GM12878 (cell line): ENCODE measurements at regions not wholly inside any gene's neighbourhood (a gene's known extent, or its start where the extent isn't known, plus 50 kb on each side); places are given as distances from the start of the nearest gene placed in this dataset.

Experiments
- ATAC-seq: fragments of 200-7000 bp; cut with Tn5 transposase; 3 replicates; pipeline ENCODE4 v1.9.1; 2020; ENCODE audit warnings: mild to moderate bottlenecking, moderate library complexity
- BruUV-seq: library from RNA; stranded (reverse); fragments of 400-500 nt; replicated peaks from 2 replicates; lab custom pipeline; 2021; lab: Mats Ljungman, UMichigan
- CTCF ChIA-PET: fragments of 300-600 bp; sonication (Branson Sonifier 250); formaldehyde crosslinking; extraction: SDS; loops from one replicate; lab custom pipeline; 2021; ENCODE audit warnings: inconsistent platforms; lab: Yijun Ruan, JAX
- POLR2A ChIA-PET: fragments of 350-600 bp; formaldehyde crosslinking; extraction: SDS; loops from one replicate; lab custom pipeline; 2021; ENCODE audit warnings: inconsistent platforms; lab: Charles Lee
- RAD21 ChIA-PET: fragments of 300-600 bp; sonication (Branson Sonifier 250); formaldehyde crosslinking; loops from one replicate; lab custom pipeline; 2023; ENCODE audit warnings: antibody characterized with exemption; ENCODE audit not compliant: unreplicated experiment; lab: Charles Lee
- SMC1A ChIA-PET: fragments of 300-600 bp; sonication (Branson Sonifier 250); formaldehyde crosslinking; loops from one replicate; lab custom pipeline; 2023; ENCODE audit not compliant: unreplicated experiment, uncharacterized antibody; lab: Charles Lee
- DNase-seq: peaks from one replicate; pipeline ENCODE4 v3.0.0-alpha.2; 2011; ENCODE audit warnings: low read depth, low spot score
- FAIRE-seq: peaks from 3 replicates; lab custom pipeline; 2011; peaks lifted over from hg19 to GRCh38; lab: Jason Lieb, UNC
- H2AFZ ChIP-seq: 2 replicates; pipeline ENCODE4 v1.6.0; 2011; ENCODE audit warnings: low read depth, low read length, control low read depth; ENCODE audit not compliant: control insufficient read depth
- H3K27ac ChIP-seq: 2 replicates; pipeline ENCODE4 v1.5.1; 2011; ENCODE audit warnings: control low read depth; ENCODE audit not compliant: control insufficient read depth, insufficient read depth
- H3K27me3 ChIP-seq, 2 experiments: replicated peaks in 1 of 2; 2 replicates each; pipeline versions ENCODE4 v1.6.0 to v1.6.1; 2011; ENCODE audit warnings: low read length in 1 of 2; ENCODE audit not compliant: control insufficient read depth in 2 of 2, insufficient read depth in 2 of 2
- H3K36me3 ChIP-seq, 2 experiments: 2 replicates each; pipeline ENCODE4 v1.5.1; 2011; ENCODE audit warnings: low read length in 1 of 2; ENCODE audit not compliant: control insufficient read depth in 2 of 2, insufficient read depth in 2 of 2
- H3K4me1 ChIP-seq: 2 replicates; pipeline ENCODE4 v1.6.1; 2011; ENCODE audit warnings: mild to moderate bottlenecking, low read length, moderate library complexity, mixed read lengths; ENCODE audit not compliant: control insufficient read depth, insufficient read depth
- H3K4me2 ChIP-seq: 2 replicates; pipeline ENCODE4 v1.6.0; 2011; ENCODE audit warnings: control low read depth; ENCODE audit not compliant: control insufficient read depth, insufficient read depth
- H3K4me3 ChIP-seq: fragments of 200-600 bp; sonication (generic); 2 replicates; pipeline ENCODE4 v1.5.1; 2016
- H3K79me2 ChIP-seq: 2 replicates; pipeline ENCODE4 v1.6.0; 2011; ENCODE audit warnings: low read length; ENCODE audit not compliant: control insufficient read depth, insufficient read depth
- H3K9ac ChIP-seq: 2 replicates; pipeline ENCODE4 v1.8.0; 2011; ENCODE audit warnings: low read length, control low read depth, mixed read lengths; ENCODE audit not compliant: control insufficient read depth, insufficient read depth
- H3K9me3 ChIP-seq: replicated peaks from 3 replicates; pipeline ENCODE4 v1.5.1; 2011; ENCODE audit warnings: mild to moderate bottlenecking, low read length; ENCODE audit not compliant: control insufficient read depth, insufficient read depth
- H4K20me1 ChIP-seq: 2 replicates; pipeline ENCODE4 v1.6.0; 2011; ENCODE audit not compliant: control insufficient read depth, insufficient read depth
- NFYA ChIP-seq: IDR thresholded peaks from 2 replicates; pipeline ENCODE4 v1.6.1; 2011; ENCODE audit warnings: low read depth, mild to moderate bottlenecking, low read length, improper control_type of control experiment, borderline replicate concordance
- NR2F1 ChIP-seq: fragments of 450-650 bp; conservative IDR thresholded peaks from 2 replicates; pipeline ENCODE4 v1.6.1; 2017; ENCODE audit warnings: mild to moderate bottlenecking
- RAD21 ChIP-seq: IDR thresholded peaks from 2 replicates; pipeline ENCODE4 v1.6.1; 2011; ENCODE audit warnings: mild to moderate bottlenecking, low read depth, low read length, moderate library complexity; ENCODE audit not compliant: insufficient read depth
- SIN3A ChIP-seq: IDR thresholded peaks from 2 replicates; pipeline ENCODE4 v1.6.1; 2012; ENCODE audit warnings: low read depth, low read length, improper control_type of control experiment
- SIX5 ChIP-seq: IDR thresholded peaks from 2 replicates; pipeline ENCODE4 v1.6.1; 2011; ENCODE audit warnings: mild to moderate bottlenecking, low read depth, low read length, moderate library complexity; ENCODE audit not compliant: severe bottlenecking
- SP1 ChIP-seq: IDR thresholded peaks from one replicate; pipeline ENCODE4 v1.6.1; 2011; ENCODE audit warnings: low read depth, low read length
- STAT1 ChIP-seq: fragments of 450-650 bp; conservative IDR thresholded peaks from 2 replicates; pipeline ENCODE4 v1.6.1; 2014; ENCODE audit warnings: antibody characterized with exemption, mild to moderate bottlenecking
- STAT3 ChIP-seq: IDR thresholded peaks from 2 replicates; pipeline ENCODE4 v1.6.1; 2011; ENCODE audit warnings: low read depth, low read length, improper control_type of control experiment
- ZNF687 ChIP-seq: fragments of 450-650 bp; IDR thresholded peaks from 2 replicates; pipeline ENCODE4 v1.6.1; 2017; ENCODE audit warnings: mild to moderate bottlenecking, moderate library complexity
- WGBS: methylation state at CpG from one replicate; pipeline ENCODE4 v1.1.6; 2016; ENCODE audit warnings: low lambda C conversion rate; ENCODE audit not compliant: insufficient replicate concordance, insufficient coverage; ENCODE audit errors: missing lambda C conversion rate; 5-methylcytosine and 5-hydroxymethylcytosine counted together
- in situ Hi-C: fragments of 300-500 bp; cut with MboI; formaldehyde crosslinking; loops from 9 replicates; pipeline ENCODE4 v1.14.3; 2018; ENCODE audit warnings: mixed read lengths
- intact Hi-C: fragments of 100-400 bp; cut with micrococcal nuclease; formaldehyde crosslinking; loops from one replicate; pipeline ENCODE4 v1.14.2; 2022; ENCODE audit not compliant: unreplicated experiment
- TF ChIP-seq, protein P1 (sequence below): fragments of 450-650 bp; conservative IDR thresholded peaks from 2 replicates; pipeline ENCODE4 v1.6.1; 2017; ENCODE audit warnings: mild to moderate bottlenecking, moderate library complexity
- TF ChIP-seq, protein P2 (sequence below): fragments of 450-650 bp; IDR thresholded peaks from 2 replicates; pipeline ENCODE4 v1.6.1; 2017; ENCODE audit warnings: low read depth, mild to moderate bottlenecking, moderate library complexity
- TF ChIP-seq, protein P3 (sequence below): fragments of 450-650 bp; IDR thresholded peaks from 2 replicates; pipeline ENCODE4 v1.6.1; 2016; ENCODE audit warnings: mild to moderate bottlenecking

DNA sequence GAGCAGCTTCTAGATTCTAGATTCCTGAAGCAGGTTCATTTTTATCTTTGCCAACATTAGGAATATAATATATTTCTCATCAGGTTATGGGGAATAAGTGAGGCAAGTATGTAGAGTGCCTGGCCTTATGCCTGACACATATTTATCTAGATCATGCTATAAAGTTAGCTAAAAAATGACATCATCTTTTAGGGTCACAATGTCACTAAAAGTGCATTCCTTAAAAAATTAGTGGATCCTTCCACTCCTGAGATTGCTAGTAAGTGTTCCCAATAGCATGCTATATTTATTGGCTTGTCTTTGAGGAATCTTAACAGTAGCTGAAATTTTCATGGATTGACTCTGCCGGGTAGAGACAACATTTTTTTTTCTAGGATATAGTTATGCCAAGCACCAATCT is 305.9 kb upstream of the TMCO5A start (continued):
- TF ChIP-seq, protein P1, sequence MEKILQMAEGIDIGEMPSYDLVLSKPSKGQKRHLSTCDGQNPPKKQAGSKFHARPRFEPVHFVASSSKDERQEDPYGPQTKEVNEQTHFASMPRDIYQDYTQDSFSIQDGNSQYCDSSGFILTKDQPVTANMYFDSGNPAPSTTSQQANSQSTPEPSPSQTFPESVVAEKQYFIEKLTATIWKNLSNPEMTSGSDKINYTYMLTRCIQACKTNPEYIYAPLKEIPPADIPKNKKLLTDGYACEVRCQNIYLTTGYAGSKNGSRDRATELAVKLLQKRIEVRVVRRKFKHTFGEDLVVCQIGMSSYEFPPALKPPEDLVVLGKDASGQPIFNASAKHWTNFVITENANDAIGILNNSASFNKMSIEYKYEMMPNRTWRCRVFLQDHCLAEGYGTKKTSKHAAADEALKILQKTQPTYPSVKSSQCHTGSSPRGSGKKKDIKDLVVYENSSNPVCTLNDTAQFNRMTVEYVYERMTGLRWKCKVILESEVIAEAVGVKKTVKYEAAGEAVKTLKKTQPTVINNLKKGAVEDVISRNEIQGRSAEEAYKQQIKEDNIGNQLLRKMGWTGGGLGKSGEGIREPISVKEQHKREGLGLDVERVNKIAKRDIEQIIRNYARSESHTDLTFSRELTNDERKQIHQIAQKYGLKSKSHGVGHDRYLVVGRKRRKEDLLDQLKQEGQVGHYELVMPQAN: no peak
- no peak for TF ChIP-seq STAT1
- TF ChIP-seq, protein P2, sequence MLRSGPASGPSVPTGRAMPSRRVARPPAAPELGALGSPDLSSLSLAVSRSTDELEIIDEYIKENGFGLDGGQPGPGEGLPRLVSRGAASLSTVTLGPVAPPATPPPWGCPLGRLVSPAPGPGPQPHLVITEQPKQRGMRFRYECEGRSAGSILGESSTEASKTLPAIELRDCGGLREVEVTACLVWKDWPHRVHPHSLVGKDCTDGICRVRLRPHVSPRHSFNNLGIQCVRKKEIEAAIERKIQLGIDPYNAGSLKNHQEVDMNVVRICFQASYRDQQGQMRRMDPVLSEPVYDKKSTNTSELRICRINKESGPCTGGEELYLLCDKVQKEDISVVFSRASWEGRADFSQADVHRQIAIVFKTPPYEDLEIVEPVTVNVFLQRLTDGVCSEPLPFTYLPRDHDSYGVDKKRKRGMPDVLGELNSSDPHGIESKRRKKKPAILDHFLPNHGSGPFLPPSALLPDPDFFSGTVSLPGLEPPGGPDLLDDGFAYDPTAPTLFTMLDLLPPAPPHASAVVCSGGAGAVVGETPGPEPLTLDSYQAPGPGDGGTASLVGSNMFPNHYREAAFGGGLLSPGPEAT: no peak

- DNase-seq (no peak), ATAC-seq (no peak), FAIRE-seq (no peak)
- Histone ChIP-seq H3K27me3 (no peaks in the 10 kb centered on the region), H3K36me3 (no peaks in the 10 kb centered on the region), H3K4me3 (no peak overlapping the region), H3K79me2 (no peaks in the 10 kb centered on the region), H3K9ac (no peak overlapping the region), H3K9me3 (no peaks in the 10 kb centered on the region), H2AFZ (no peak overlapping the region), H3K4me2 (no peak overlapping the region), H3K27ac (no peak overlapping the region), H4K20me1 (no peaks in the 10 kb centered on the region), H3K4me1 (no peaks in the 10 kb centered on the region)
- TF ChIP-seq NR2F1 (no peak), RAD21 (no peak), SIN3A (no peak), ZNF687 (no peak), SIX5 (no peak), SP1 (no peak), STAT3 (no peak), NFYA (no peak)
- TF ChIP-seq, protein P3, sequence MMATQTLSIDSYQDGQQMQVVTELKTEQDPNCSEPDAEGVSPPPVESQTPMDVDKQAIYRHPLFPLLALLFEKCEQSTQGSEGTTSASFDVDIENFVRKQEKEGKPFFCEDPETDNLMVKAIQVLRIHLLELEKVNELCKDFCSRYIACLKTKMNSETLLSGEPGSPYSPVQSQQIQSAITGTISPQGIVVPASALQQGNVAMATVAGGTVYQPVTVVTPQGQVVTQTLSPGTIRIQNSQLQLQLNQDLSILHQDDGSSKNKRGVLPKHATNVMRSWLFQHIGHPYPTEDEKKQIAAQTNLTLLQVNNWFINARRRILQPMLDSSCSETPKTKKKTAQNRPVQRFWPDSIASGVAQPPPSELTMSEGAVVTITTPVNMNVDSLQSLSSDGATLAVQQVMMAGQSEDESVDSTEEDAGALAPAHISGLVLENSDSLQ: no peak
- SMC1A ChIA-PET: no interaction called here
- BruUV-seq: no TSS peak
- RAD21 ChIA-PET: no interaction called here
- WGBS: 0% methylated on average over 1 of the region's 1 CpG
- in situ Hi-C loops: no loop called here
- CTCF ChIA-PET: no interaction called here
- POLR2A ChIA-PET: no interaction called here
- intact Hi-C loops: no loop called here
Observed at GRCh38 chr15:37636736-37637135, 297.7 kb upstream of the TMCO5A start.
